M059J (cell line): ENCODE measurements at regions not wholly inside any gene's neighbourhood (a gene's known extent, or its start where the extent isn't known, plus 50 kb on each side); places are given as distances from the start of the nearest gene placed in this dataset.
A peak's percentile ranks its signal among the peaks of the same experiment; 100 is the strongest.

Experiments
- DNase-seq: peaks from one replicate; pipeline ENCODE4 v3.0.0-alpha.2; 2012; ENCODE audit warnings: low read depth

DNA sequence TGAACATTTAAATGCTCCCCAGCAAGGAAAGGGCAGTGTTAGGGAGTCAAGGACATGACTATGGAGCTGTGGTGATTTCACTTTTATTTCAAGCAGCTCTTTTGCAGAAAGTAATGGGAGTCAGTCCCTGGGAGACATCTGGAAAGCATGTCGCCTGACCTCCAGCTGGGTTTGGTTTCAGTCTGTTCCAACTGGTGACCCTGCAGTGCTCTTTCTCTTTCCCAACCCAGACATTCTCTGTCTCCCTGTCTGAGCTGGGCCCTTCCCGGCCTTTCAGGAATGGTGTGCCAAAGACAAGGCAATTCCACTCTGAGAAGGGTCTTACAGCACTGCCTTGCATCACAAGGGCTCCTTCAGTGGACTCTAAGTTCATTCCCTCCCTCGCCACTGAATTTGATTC lies 323.2 kb downstream of the OSR1 start:
- DNase-seq: no peak

DNA sequence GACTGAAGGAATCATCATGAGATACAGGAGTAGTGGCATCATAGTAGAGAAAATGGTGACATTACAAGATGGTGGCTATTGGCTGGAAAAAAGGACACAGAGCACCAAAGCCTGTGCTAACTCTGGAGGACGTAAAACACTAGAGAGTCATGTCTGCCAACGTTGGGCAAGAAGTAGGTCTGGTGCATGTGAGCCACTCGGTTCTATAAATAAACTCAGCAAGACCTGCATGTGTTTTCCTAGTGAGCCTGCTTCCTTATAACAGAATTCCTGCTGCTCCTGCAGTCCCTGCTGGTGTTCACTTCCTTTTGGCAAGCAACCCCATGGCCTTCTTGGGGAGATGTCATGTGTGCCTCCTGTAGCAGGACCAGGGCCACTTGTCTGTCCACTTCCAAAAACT lies 325.2 kb downstream of the OSR1 start:
- DNase-seq: no peak

DNA sequence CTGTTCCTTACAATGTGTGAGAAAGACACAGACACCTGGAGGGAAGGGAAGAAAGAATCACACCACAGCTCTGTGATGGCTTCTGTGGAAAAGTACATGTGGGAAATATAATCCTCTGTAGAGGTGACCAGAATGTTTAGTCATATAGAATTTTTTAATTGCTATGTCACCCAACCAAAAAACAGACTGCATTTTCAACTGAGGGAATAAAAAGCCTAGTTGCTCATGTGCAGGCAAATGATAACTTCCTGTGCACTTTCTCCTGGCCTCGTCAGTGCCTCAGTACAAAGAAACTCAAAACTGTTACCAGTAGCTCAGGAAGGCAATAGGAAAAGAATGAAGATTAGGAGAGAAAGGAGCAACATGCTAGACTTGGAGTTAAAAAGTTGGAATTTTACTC lies 326.8 kb downstream of the OSR1 start:
- DNase-seq: no peak

DNA sequence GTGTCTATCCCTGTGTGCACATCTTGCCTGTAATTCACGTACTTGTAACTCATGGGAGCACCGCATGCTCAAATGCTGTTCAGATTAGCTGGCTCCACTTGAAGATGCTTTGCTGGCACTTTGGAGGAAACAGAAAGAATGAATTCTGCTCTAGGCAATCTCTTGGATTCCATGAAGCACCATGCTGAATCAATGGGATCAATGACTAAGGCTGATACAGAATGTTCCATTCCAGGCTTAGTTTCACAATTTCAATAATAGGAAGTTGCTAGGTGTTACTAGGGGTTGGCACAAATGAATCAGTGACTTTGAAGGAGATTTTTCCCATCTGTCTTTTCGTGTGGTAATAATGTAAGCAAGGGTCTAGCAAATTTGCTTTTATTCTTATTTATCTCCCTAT lies 328.8 kb downstream of the OSR1 start:
- DNase-seq: no peak

DNA sequence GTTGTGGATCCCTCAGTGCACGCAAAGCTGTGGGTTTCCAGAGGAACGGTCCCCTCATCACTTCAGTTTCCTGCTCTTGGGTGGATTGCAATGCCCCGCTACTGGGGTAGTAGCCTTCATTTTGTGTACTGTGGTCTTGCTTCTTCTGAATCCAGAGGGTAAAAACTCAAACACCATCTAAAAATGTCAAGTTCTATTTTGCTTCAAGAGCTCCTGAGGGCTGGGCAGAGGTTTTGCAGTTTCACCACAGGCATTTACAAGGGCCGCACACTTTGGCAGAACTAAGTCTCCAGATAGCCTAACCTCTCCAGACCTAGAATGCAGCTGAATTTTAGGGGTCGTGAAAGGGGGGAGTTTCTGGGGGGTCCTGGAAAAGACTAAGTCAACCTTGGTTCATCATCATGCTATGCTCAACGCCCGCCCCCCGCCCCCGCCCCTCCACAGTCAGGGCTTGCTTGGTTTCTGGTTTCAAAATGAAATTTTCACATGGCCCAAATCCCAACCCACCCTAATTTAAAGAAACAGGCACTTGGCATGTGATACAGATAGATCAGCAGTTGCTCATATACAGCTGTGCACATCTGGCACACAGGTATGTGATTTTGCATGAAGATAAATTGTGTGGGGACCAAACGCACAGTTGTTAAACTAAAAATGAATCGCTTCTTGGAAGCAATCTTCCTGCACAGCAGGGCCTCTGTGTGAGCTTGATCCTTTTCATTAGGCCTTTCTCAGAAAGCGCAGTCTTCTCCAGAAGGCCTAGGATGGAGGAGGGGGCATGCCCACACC lies 329.6 kb downstream of the OSR1 start:
- DNase-seq: no peak

DNA sequence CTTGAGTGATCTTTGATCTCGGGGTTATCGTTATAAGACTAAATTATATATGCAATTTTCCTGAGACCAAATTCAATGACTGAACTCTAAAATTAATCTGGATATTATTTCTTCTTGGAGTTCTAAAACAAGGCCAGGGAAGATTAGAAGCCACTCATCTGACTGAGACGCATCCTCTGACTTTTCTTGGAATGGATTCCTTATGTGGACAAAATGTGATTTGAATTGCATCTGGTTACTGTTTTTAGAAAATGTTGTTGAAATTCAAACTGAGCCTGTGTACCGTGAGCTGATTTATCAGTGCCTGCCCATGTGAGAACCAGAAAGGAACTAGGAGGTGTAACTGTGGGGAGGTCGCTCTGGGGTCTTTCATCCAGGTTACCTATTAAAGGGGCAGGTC lies 330.8 kb downstream of the OSR1 start:
- no peak for DNase-seq

DNA sequence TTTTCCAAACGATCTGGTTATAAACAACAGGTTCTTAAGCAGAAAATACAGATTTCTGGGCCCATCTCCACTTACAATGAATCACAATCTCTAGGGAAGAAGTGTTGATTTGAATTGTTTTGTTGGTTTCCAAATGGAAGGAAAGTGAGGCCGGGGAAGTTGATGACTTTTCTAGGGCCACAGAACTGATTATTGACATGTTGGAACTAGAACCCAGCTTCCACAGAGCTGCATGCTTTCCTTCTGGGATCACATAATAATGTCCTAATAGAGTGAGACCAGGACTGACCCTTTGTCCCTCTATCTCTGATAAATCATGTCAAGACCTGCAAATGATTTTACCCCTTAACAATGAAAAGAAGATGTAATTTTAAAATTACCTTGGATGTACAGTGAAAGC lies 332.2 kb downstream of the OSR1 start:
- DNase-seq: no peak

DNA sequence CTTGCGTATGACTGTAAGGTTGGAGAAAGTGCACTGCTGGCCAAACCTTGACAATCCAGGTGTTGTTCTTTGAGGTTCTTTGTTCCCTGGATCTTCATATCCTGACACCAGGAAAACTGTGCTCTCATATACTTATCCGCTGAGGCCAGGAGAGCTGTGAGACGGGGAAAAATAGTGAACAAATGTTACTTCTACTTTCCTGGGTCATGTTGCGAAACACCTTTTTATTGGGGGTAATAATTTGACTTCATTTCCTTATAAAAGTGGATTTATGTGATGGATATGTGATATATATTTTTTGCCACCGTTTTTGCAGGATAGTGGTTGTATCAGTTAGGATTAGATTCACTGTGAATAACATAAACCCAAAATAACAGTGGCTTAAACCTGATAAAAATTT lies 336.1 kb downstream of the OSR1 start:
- DNase-seq: no peak

DNA sequence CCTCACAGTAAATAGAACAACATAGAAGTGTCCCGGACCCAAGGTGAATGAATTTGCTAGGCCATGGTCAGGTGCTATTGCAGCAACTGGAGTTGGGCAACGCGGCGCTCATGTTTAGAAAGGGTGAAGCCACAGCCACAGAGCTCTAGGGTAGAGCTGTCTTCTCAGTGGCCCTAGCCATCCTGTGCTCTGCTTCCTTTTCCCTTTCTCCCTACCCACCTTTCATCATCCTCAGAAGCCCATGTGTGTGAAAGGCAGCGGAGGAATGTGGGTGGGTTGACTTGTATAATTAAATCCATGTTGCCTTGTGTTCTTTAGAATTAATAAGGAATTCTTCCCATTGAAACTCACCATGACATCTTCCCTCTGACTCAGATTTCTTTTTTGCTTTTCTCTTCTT lies 336.7 kb downstream of the OSR1 start:
- no peak for DNase-seq

DNA sequence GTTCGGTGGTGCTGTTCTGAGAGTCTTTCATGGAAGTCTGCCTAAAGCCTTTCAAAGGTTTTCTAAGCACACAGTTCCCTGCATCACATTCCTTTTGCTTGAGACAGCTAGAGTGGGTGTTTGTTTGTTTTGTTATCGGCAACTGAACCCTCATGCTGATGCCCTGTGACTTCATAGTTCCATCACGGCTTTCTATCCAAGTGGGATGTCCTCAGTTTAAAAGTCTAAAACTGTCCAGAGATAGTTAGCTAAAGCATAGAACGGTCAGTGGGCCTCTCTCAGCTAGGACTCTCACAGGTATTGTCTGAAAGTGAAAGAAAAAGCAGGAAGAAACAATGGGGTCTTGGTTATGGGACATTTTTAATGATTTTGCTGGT lies 337.3 kb downstream of the OSR1 start:
- peak; percentile 84 for DNase-seq

DNA sequence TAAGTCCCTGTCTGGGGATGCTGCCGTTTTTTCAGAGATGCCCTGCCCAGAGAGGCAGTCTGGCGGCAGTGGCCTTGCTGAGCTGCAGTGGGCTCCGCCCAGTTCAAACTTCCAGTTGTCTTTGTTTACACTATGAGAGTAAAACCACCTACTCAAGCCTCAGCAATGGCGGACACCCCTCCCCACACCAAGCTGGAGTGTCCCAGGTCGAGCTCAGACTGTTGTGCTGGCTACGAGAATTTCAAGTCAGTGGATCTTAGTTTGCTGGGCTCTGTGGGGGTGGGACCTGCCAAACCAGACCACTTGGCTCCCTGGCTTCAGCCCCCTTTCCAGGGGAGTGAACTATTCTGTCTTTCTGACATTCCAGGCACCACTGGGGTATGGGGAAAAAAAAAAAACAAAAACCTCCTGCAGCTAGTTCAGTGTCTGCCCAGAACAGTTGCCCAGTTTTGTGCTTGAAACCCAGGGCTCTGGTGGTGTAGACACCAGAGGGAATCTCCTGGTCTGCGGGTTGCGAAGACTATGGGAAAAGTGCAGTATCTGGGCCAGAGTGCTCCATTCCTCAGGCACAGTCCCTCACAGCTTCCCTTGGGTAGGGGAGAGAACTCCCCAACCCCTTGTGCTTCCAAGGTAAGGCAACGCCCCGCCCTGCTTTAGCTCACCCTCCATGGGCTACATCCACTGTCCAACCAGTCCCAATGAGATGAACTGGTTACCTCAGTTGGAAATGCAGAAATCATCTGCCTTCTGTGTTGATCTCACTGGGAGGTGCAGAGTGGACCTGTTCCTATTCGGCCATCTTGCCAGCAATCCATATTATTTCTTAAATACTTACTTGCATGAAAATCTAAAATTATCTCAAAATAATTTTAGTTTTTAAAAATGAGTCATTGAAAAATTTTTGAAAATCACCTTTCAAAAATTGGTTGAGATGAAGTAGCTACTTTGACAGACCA lies 338.0 kb downstream of the OSR1 start:
- no peak for DNase-seq

DNA sequence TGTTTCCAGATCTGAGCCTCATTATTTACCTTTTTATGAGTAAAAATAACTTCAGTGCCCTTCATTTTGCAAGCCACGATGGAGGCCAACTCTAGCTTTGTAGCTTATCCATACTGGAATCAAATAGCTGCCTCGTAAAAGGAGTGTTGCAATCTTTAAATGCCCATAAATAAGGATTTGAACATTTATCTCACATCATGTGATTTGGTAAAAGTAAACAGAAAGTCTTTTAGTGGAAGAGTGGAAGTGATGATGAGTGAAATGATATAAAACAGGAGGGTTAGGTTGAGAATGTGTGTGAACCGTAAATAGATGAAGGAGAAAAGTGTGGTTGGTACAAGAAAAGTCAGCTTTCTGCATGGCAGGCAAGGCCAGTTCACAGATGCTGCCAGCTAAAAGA lies 348.9 kb downstream of the OSR1 start:
- DNase-seq: peak; percentile 76

DNA sequence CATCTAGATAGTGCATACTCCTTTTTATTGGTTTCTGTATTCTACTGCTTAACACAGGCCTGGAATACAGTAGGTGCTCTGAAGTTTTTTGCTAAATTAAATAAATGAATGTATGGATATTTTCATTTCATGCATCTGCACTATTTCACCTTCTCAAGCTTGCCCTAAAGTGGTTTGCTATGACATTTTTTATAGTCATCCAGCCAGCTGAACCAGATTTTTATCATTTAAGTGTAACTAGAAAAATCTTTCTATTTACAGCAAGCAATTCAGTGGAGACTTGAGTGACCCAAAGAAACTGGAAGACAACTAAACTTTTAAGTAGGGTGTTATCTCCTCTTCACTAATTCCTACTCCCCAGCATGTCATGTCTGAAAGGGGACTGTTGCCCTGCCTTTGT lies 354.9 kb downstream of the OSR1 start:
- DNase-seq: no peak

DNA sequence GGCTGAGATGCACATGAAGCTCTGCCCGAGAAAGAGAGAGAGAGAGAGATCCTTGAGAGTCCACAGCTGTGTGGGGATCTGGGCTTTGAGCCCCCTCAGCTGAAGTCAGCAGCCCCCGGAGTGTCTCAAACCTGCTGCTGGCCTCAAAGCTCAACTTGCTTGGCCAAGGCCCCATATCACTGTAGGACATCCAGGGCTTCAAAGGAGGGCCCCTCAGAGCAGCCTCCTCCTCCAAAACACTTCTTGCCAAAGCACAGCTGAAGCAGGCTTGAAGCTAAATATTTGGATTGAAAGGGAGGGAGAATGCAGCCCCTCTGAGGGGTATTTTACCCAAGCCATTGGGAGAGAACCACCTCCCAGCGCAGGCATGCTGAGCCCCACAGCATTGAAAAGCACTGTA lies 357.6 kb downstream of the OSR1 start:
- no peak for DNase-seq

DNA sequence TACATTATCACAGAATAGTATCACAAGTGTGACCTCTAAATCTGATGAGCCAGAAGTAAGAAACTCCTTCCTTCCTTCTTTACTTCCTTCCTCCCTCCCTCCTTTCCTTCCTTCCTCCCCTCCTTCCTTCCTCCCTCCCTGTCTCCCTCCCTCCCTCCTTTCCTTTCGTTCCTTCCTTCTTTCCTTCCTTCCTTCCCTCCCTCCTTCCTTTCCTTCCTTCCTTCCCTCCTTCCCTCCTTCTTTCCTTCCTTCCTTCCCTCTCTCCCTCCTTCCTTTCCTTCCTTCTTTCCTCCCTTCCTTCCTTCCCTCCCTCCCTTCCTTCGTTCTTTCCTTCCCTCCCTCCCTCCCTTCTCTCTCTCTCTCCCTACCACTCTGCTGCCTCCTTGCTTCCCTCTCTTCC lies 359.2 kb downstream of the OSR1 start:
- DNase-seq: no peak

DNA sequence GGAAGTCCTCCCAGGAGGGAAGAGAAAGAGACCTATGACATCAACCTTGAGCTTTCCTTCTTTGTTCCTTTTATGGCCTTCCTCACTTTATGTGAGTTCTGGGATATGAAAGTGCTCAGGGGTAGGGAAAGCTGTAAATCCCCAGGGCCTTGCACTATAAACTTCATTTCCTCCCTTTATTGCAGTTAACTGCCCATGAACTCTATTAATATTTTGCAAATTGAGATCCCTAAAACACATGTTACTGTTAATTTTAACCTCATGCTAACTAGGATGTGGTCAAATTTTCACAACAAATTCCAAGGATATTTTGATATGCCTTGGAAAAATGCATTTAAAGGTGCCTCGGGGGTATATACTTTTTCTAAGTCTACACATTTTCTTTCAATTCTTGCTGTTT lies 359.9 kb downstream of the OSR1 start:
- peak; percentile 6 for DNase-seq

DNA sequence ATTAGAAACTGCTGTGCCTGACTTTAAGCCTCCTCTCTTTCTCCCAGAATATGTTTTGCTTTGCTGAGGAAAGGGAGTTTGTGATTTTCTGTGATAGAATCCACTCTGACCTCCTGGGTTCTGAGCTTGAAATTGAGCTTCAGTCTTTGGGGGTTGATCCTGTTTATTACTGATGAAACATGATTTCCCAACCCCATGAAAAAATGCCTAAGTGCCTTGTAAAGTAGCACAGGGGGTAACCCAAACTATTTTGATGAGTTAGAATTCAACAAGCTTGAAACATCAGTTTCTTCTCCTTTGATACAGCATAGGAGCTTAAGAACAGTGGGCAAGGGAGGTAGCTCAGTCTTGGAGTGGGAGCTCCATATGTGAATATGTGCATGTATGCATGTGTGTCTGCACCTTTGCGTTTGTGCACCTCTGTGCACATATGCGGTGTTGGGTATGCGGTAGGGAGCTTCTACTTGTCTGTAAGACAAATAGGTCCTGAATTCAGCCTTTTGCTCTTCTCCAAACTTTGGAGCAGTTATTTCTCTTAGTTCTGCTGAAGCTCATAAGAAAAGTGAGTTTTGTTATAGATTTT lies 364.6 kb downstream of the OSR1 start:
- no peak for DNase-seq

DNA sequence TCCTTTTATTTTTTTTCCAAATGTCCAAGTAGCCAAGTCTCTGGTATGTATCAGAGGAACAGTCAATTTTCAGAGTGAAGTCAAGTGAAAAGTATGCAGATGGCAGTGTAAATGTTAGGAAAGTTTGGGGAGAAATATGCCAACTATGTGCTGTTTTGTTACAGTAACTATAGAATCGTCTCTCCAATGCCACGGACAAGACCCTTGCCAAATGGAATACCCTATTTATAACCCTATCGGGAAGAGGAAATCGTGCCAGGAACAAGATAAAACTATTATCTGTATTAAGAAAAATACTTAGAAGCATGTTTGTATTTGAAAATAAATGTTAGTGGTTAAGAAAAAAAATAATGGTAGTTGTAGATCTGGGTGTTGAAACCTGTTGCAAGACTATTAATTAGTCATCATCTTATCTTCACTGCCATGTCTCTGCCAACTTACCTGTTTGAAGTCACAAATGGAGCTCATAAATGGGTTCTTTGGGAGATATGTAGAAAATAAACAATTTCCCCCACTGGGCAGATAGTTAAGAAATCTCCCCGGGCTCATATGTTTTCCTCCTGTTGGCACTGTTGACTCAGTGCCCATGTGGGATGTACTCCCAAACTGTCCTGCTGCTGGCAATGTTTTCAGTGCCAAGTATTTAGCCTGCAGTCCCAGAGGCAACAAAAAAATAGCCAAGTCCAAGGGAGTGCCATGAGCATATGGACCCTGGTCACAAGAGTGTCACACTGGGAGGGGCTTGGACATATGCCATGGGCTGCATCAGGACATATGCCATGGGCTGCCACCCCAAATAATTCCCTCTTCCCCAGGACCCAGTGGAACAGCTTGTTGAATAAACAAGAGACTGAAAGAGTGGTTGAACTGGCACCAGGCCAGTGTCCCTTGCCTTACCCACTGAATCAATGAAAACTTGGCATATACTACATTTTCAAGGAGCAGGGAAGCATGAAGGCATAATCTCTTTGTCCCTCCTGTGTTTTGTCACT lies 366.9 kb downstream of the OSR1 start:
- DNase-seq: peak; percentile 88

DNA sequence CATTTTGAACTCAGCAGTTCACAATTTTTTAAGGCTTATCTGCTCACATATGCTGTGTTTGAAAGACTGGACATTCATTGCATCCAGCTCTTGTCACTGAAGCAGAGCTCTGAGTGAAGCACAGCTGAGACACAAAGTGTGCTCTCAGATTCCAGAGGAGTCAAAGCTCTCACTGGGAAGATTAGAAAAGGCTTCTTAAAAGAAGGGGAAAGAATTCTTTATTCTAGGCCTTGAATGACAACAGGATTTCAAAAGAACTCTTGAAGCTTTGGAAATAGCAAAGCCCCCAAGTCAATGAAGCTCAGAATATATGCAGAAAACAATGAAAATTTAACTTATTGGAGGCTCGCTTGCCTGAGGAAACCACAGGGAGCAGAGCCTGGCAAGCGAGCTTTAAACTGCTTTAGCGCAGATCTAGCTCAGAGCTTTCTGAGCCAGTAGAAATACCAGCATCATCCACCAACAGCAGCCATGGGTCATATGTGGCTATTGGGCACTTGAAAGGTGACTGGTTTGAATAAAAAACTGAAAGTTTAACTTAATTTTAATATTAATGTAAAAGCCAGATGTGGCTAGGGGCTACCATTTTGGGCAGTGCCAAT lies 369.7 kb downstream of the OSR1 start:
- no peak for DNase-seq

DNA sequence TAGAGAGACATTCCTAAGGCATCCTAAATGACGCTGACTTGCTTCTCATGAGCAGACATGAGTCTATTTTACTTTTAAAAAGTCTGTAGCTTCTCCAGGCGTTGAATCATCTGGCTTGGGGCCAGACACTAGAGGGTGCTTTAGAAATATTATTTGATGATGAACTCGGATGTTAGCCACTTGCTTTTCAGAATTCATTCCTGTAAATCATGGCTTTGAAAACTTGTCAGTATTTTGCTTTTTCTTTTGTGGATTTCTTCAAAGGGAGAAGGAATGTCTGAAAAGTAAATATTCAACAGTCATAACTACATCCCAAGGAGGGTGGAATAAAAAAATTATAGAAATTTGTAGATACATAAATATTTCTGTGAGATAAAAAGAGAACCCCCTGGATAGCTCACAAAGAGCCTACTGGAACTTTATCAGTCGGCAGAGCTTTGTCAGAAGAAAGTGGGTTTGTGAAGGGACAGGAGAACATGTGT lies 370.8 kb downstream of the OSR1 start:
- DNase-seq: peak; percentile 93

DNA sequence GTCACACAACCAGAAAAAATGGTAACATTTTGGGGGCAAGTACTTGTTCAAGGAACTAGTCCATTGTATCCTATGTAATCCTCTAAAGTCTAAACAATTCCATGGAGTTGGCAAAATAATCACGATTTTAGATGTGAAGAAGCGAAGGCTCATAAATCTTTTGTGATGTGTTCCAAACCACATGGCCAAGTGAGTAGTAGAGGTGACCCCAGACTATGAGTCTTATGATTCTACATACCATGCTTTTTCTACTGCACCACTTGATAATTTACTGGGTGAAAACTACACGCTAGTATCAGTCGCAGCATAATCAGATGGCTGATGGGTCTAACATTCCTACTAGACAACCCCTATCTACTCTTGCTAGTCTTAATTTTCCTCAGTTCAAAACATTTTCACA lies 371.4 kb downstream of the OSR1 start:
- peak; percentile 40 for DNase-seq
